Peyer's patch (tissue), 4 donors: ENCODE measurements at regions not wholly inside any gene's neighbourhood (a gene's known extent, or its start where the extent isn't known, plus 50 kb on each side); places are given as distances from the start of the nearest gene placed in this dataset.

Experiments used
- POLR2A ChIP-seq, 2 donors: fragments of 450-650 bp; IDR thresholded peaks; one replicate each; pipeline ENCODE4 v1.5.1; 2017; ENCODE audit warnings: antibody characterized with exemption in 2 of 2, mild to moderate bottlenecking in 2 of 2, moderate library complexity in 2 of 2
- TF ChIP-seq, protein P1 (sequence below), 6 experiments: fragments of 450-650 bp in 4 of 6; fragments of 200-600 bp in 2 of 6; sonication (generic) in 1 of 6; IDR thresholded peaks; one replicate each; pipeline ENCODE4 v1.5.1; 2017 to 2019; ENCODE audit warnings: antibody characterized with exemption in 6 of 6, mild to moderate bottlenecking in 3 of 6, moderate library complexity in 1 of 6

GRCh38 chr2:236916181-236916580, 169.5 kb upstream of the COPS8 start:
- TF ChIP-seq, protein P1, sequence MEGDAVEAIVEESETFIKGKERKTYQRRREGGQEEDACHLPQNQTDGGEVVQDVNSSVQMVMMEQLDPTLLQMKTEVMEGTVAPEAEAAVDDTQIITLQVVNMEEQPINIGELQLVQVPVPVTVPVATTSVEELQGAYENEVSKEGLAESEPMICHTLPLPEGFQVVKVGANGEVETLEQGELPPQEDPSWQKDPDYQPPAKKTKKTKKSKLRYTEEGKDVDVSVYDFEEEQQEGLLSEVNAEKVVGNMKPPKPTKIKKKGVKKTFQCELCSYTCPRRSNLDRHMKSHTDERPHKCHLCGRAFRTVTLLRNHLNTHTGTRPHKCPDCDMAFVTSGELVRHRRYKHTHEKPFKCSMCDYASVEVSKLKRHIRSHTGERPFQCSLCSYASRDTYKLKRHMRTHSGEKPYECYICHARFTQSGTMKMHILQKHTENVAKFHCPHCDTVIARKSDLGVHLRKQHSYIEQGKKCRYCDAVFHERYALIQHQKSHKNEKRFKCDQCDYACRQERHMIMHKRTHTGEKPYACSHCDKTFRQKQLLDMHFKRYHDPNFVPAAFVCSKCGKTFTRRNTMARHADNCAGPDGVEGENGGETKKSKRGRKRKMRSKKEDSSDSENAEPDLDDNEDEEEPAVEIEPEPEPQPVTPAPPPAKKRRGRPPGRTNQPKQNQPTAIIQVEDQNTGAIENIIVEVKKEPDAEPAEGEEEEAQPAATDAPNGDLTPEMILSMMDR (IDR thresholded peaks at IDR 0.05): no peak
- TF ChIP-seq POLR2A (IDR thresholded peaks at IDR 0.05): no peak
